Activated naive CD4-positive, alpha-beta T cell treated with anti-CD3 and anti-CD28 coated beads, Interleukin-2, amount 10 ng/mL, durations not matched to agents 7 days and 5 days (primary cell): ENCODE measurements at regions not wholly inside any gene's neighbourhood (a gene's known extent, or its start where the extent isn't known, plus 50 kb on each side); places are given as distances from the start of the nearest gene placed in this dataset.

ENCODE experiments used
- CTCF ChIA-PET: fragments of 350-600 bp; sonication (Branson Sonifier 250); formaldehyde crosslinking; loops from one replicate; lab custom pipeline; 2021; ENCODE audit warnings: antibody characterized with exemption; lab: Charles Lee
- DNase-seq: peaks from one replicate; pipeline ENCODE4 v3.0.0-alpha.2; 2020
- H3K27ac Mint-ChIP-seq: one replicate; pipeline ENCODE4 v1.8.0; 2021; ENCODE audit warnings: mild to moderate bottlenecking, moderate library complexity, mixed read lengths
- H3K27me3 Mint-ChIP-seq: one replicate; pipeline ENCODE4 v1.8.0; 2021; ENCODE audit warnings: mild to moderate bottlenecking, mixed read lengths
- H3K36me3 Mint-ChIP-seq: one replicate; pipeline ENCODE4 v1.8.0; 2021; ENCODE audit warnings: mixed read lengths
- H3K4me1 Mint-ChIP-seq: one replicate; pipeline ENCODE4 v1.8.0; 2021; ENCODE audit warnings: mixed read lengths
- H3K4me3 Mint-ChIP-seq: one replicate; pipeline ENCODE4 v1.8.0; 2021; ENCODE audit warnings: mild to moderate bottlenecking, moderate library complexity, mixed read lengths
- H3K9me3 Mint-ChIP-seq: one replicate; pipeline ENCODE4 v1.8.0; 2021; ENCODE audit warnings: mixed read lengths

DNA sequence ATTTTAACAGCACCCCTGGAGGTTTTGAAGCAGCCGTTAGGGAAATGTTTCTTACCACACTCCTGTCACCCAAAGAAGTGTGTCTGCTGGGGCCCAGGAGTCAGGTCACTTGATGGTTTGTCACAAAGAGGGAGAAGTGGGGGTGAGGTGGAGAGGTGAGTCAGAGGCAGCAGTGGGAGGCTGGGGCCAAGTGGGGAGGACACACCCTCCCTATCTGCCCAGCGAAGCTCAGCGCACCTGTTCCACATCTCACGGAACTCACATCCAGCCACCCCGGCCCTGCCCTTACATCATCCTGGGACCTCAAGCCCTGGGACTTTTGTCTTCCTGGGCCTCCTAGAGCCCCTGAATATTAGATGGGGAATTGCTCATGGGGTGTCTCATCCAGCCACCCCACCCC, 171.1 kb upstream of the SMIM23 start:
- Mint-ChIP-seq H3K27me3 (peaks cover 9% of the 10 kb centered on the region), H3K4me1 (no peaks in the 10 kb centered on the region), H3K36me3 (no peaks in the 10 kb centered on the region), H3K27ac (no peak overlapping the region), H3K4me3 (no peak overlapping the region), H3K9me3 (no peaks in the 10 kb centered on the region)
- DNase-seq = no peak
- CTCF ChIA-PET = no interaction called here

DNA sequence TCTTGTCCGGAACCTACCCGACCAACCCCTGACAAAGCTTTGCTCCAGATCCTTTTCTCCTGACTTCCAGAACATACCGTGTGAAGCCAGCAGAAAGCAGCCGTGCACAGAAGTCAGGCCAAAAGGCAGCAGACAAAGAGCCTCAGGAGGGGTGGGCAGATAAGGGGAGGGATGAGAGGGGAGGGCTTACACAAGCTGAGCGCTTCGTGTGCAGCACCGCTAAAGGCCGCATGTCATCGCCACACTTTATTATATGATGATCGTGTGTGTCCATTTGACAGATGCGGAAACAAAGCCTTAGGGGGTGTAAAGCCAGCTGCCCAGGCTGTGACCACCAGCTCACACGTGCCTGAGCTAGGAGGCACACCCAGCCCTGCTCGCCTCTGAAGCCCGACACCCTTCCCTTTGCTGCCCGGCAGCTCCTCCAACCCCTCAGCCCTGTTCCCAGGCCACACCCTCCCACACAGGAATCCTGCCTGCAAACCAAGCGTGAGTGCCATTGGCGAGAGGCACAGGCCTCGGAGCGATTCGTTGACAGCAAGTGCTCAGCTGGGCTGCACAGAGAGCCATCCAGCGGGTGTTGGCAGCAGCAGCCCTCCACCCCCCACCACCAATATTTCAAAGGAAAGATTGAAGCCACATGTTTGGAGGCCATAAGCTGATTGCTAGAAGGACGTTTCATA, 170.5 kb upstream of the SMIM23 start:
- CTCF ChIA-PET = no interaction called here
- Mint-ChIP-seq H3K4me3 (no peak overlapping the region), H3K9me3 (no peaks in the 10 kb centered on the region), H3K4me1 (no peaks in the 10 kb centered on the region), H3K36me3 (no peaks in the 10 kb centered on the region), H3K27ac (no peak overlapping the region), H3K27me3 (peaks cover 6% of the 10 kb centered on the region)
- no peak for DNase-seq

DNA sequence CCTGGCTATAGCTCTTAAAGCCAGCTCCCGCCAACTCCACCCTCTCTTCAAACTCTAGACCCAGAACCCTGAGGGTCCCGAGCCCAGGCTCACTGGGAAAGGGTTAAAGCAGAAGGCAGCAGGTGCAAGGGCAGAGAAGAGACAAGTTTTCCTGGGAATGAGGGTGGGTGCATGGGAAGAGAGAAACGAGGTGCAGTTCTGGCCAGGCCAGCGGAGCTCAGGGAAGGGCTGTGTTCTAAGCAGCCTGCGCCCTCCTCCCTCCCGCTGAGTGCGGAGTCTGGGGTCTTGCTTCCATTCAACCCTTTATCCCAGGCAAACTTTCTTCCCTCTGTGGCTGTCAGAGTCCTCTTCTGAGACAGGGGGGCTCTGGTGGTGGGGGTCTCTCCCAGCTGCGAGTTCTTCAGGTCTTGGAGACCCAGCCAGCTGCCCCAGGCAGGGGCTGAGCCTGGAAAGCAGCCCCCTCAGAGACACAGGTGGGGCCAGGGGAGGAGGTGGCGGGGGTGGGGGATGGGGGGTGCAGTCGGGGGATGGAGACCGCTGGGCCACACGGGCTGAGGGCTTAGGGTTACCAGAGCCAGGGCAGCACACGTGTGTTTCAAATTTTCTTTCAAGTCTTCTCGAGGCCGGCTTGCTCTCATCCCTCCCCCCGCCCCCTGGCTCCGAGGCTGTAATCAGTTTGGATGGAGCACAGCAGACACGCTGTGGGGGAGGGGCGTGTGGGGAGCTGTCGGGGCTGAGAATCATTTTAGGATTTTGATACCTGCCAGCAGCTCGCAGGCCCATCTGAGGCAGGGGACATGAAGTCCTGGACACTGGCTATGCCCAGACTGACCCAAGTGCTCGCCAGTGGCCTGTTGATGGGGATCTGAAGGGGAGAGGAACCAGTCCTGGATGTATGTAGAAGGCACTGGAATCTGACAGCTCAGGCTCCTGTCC, 169.6 kb upstream of the SMIM23 start:
- Mint-ChIP-seq H3K27me3 (peaks cover 4% of the 10 kb centered on the region), H3K27ac (no peak overlapping the region), H3K4me3 (no peak overlapping the region), H3K36me3 (no peaks in the 10 kb centered on the region), H3K4me1 (no peaks in the 10 kb centered on the region), H3K9me3 (no peaks in the 10 kb centered on the region)
- CTCF ChIA-PET = no interaction called here
- no peak for DNase-seq

DNA sequence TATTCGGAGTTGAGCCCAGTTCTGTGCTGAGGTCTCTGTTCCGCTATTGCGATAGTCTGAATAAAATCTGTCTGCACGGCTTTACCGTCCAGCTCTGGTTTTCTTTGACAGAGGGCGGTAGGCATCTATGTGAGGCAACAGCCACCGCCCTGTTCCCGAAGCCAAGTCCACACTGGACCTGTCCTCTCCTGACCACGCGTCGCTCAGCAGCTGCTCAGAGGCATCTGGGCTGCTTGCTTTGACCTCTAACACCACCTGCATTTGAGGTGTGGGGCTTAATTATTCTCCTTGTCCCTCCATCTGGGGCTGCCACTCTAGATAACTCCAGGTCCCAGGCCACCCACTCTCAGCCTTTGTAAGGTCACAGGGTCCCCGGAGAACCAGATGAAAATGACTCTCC, 168.4 kb upstream of the SMIM23 start:
- no peak overlapping the region for H3K4me3 Mint-ChIP-seq
- DNase-seq = no peak
- no peaks in the 10 kb centered on the region for H3K9me3 Mint-ChIP-seq
- H3K4me1 Mint-ChIP-seq = no peaks in the 10 kb centered on the region
- CTCF ChIA-PET = no interaction called here
- no peaks in the 10 kb centered on the region for H3K36me3 Mint-ChIP-seq
- H3K27ac Mint-ChIP-seq = no peak overlapping the region
- peaks cover 4% of the 10 kb centered on the region for H3K27me3 Mint-ChIP-seq

DNA sequence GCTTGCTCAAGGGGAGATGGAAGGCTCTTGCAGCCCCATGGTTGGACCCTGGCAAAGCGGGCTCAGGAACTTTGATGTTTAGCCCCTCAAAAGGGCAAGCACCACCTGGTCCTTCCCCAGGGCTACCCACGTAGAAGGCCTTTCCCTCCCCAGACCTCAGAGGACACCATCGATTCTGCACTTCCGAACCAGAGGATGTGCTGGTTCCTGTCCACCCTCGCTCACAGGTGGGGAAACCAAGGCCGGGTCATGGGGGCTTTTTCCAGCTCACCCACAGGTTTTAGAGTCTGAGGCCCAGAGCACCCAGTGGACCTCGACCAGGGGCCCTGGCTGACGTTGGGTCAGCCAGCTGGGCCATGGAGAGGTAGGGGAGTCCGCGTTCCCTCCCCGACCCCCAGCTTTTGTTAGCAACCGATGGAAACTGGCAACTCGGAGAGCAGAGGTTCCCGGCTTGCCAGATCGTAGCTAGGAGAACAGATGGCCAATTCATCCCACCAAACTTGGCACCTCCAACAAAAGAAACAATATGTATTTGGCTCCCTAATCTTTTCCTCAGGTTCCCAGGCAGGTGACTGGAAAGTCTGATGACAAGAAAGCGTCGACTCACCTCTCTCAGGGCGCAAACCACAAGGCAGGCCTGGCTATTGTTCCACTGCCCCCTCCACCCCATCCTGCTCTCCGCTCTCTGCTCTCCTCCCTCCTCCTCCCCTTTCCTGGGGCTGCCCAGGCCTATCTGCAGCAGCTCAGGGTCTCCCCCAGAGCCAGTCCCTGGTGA, 167.6 kb upstream of the SMIM23 start:
- no peaks in the 10 kb centered on the region for H3K4me1 Mint-ChIP-seq

DNA sequence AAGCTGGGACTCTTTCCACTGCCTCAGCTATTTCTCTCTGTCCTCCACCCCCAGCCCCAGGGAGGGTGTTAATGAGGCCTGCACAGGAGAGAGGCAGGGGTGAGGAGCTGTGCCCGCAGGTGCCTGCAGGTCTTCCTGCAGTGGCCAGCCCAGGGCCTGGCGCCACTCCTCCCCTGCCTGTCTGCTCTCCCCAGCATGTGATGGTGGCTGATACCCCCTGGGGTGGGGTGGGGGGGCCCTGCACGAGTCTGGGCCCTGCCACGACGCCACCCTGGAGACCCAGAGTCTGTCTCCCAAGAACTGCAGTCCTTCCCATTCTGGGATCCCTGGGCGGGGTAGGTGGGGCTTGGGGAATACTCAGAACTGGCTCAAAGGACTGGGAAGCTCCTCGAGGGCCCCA, 166.4 kb upstream of the SMIM23 start:
- Mint-ChIP-seq H3K27ac (no peak overlapping the region), H3K9me3 (no peaks in the 10 kb centered on the region), H3K4me1 (no peaks in the 10 kb centered on the region), H3K27me3 (peaks cover 3% of the 10 kb centered on the region), H3K36me3 (no peaks in the 10 kb centered on the region), H3K4me3 (no peak overlapping the region)
- DNase-seq = no peak
- CTCF ChIA-PET = no interaction called here

More for the DNA sequence above, 167.6 kb upstream of the SMIM23 start:
- CTCF ChIA-PET = interaction anchor here (0.5 kb wide), 1 partner anchor 311 kb away, joined by 3 read pairs; no protein-coding TSS in a partner anchor
- H3K36me3 Mint-ChIP-seq = no peaks in the 10 kb centered on the region
- H3K27ac Mint-ChIP-seq = no peak overlapping the region
- peaks cover 1% of the 10 kb centered on the region for H3K27me3 Mint-ChIP-seq
- DNase-seq = no peak
- no peaks in the 10 kb centered on the region for H3K9me3 Mint-ChIP-seq
- no peak overlapping the region for H3K4me3 Mint-ChIP-seq

DNA sequence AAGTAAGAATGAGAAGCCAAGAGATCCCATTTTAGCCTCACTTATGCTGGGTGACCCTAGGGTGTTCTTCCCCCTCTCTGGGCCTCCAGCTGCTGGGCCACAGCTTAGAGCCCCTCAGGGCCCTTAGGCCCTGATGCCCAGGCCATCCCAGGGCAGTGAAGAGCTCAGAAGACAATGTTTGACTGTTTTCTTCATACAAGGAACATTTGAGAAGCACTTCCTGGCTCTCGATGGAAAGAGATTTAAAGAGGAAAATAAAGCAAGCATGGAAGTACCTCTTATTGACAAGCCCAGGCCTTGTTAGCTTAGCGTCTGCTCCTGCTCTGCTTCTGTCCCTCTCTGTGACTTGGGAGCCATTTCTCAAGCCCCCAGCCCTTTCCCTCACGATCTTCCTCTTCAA, 165.9 kb upstream of the SMIM23 start:
- Mint-ChIP-seq H3K27me3 (peaks cover 3% of the 10 kb centered on the region), H3K36me3 (no peaks in the 10 kb centered on the region), H3K4me3 (no peak overlapping the region), H3K9me3 (no peaks in the 10 kb centered on the region), H3K4me1 (no peaks in the 10 kb centered on the region), H3K27ac (no peak overlapping the region)
- CTCF ChIA-PET = no interaction called here
- DNase-seq = no peak

DNA sequence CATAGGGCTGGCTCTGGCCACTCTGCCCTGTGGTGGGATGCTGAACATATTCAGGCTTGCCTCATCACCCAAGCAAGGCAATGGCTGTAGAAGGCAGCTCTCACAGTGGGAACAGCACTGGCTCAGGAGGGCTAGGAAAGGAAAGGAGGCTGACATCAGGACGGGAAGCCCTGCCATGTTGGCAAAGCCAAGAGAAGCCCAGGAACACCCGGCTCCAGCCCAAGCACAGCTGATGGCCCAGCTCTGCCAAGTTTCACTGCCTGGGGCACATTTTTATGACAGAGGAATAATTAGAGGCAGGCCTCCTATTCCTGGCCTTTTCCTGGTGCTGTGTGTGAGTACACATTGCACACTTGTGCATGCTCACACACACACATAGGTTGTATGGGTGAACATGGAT, 163.6 kb upstream of the SMIM23 start:
- CTCF ChIA-PET = interaction anchor here (1.2 kb wide), 1 partner anchor 9 kb away, joined by 3 read pairs; no protein-coding TSS in a partner anchor
- H3K27ac Mint-ChIP-seq = no peak overlapping the region
- no peaks in the 10 kb centered on the region for H3K9me3 Mint-ChIP-seq
- peaks cover 9% of the 10 kb centered on the region for H3K27me3 Mint-ChIP-seq
- no peaks in the 10 kb centered on the region for H3K4me1 Mint-ChIP-seq
- no peaks in the 10 kb centered on the region for H3K36me3 Mint-ChIP-seq
- DNase-seq = no peak
- no peak overlapping the region for H3K4me3 Mint-ChIP-seq

DNA sequence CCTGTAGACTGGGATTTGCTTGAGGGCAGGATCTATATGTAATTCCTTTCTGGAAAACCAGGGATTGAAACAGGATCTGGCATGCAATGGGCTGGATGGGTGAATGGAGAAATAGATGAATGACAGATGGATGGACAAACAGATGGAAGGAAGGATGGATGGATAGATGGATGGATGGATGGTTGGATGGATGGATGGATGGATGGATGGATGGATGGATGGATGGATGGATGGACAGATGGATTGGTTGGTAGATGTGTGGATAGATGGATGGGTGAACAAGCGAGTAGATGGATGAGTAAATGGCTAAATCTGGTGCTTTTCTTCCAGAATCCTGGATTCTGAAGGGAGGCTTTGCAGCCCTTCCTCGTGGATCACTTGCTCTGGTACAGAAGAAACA, 162.5 kb upstream of the SMIM23 start:
- H3K9me3 Mint-ChIP-seq = no peaks in the 10 kb centered on the region
- H3K4me1 Mint-ChIP-seq = no peaks in the 10 kb centered on the region
- no peak for DNase-seq
- H3K27ac Mint-ChIP-seq = no peak overlapping the region
- CTCF ChIA-PET = no interaction called here
- H3K4me3 Mint-ChIP-seq = no peak overlapping the region
- peaks cover 9% of the 10 kb centered on the region for H3K27me3 Mint-ChIP-seq
- no peaks in the 10 kb centered on the region for H3K36me3 Mint-ChIP-seq

DNA sequence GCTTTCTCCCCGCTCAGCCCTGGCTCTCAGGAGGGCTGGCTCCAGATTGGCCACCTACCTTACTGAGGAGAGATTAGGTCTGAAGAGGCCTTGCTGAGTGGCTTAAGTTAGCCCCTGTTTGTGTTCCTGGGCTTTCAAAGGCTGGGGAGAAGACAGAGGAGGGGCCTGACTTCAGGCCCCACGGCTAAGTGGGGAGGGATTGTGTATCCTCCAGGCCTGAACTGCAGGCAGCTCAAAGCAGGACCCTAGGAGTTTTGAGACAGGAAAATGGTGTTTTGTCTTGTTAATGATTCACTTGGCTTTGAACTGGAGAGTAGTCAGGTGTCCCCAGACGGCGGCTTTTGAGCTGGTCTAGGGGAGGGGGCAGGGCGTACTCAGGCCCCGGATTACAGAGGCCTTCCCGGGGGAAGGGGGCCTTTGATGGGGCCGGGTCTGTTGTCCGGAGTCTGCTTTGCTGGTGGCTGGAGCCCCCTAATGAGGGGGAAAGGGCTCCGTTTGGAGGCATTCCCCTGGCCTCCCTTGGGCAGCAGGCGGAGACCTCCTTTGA, 162.0 kb upstream of the SMIM23 start:
- H3K4me1 Mint-ChIP-seq = no peaks in the 10 kb centered on the region
- CTCF ChIA-PET = no interaction called here
- no peaks in the 10 kb centered on the region for H3K9me3 Mint-ChIP-seq
- no peak for DNase-seq
- no peak overlapping the region for H3K27ac Mint-ChIP-seq
- no peak overlapping the region for H3K4me3 Mint-ChIP-seq
- H3K36me3 Mint-ChIP-seq = no peaks in the 10 kb centered on the region
- peaks cover 13% of the 10 kb centered on the region for H3K27me3 Mint-ChIP-seq

DNA sequence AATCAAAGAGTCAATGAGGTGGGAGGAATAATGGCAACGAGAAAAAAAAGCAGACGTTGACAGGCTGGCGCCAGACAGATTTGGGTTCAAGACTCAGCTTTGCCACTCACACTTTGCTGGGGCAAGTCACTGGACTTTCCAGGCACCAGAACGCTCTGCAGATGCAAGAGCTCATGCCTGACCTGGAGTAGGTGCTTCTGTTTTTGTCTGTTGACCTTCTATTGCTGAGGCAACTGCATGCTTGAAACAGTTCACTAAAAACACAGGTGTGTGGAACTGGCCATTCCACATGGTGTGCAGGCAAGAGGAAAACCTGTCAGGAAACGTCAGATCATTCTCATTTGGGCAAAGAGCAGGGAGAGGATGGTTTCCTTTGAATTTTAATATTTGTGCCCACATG, 161.2 kb upstream of the SMIM23 start:
- CTCF ChIA-PET = no interaction called here
- H3K27me3 Mint-ChIP-seq = peaks cover 21% of the 10 kb centered on the region
- no peak for DNase-seq
- H3K36me3 Mint-ChIP-seq = no peaks in the 10 kb centered on the region
- H3K4me3 Mint-ChIP-seq = no peak overlapping the region
- H3K27ac Mint-ChIP-seq = no peak overlapping the region
- no peaks in the 10 kb centered on the region for H3K4me1 Mint-ChIP-seq
- no peaks in the 10 kb centered on the region for H3K9me3 Mint-ChIP-seq

DNA sequence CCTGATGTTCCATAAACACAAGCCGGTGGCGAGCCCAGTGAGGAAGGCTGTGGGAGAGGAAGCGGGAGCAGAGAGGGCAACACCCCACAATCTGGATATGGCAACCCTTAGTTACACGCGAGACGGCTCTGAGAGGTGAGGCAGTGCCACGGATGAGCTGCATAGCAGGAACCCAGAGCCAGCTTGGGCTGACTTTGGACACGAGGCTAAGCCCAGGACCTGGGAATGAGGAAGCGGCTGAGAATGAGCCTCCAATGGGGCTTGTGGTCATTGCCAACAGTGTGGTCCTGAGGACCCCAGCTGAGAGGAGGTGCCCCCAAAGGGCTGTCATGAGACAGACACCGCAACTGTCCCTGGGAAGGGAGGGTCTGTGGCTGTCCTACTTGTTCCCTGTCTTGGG, 160.0 kb upstream of the SMIM23 start:
- no peaks in the 10 kb centered on the region for H3K4me1 Mint-ChIP-seq
- DNase-seq = no peak
- CTCF ChIA-PET = no interaction called here
- H3K4me3 Mint-ChIP-seq = no peak overlapping the region
- H3K27me3 Mint-ChIP-seq = peaks cover 31% of the 10 kb centered on the region
- H3K9me3 Mint-ChIP-seq = no peaks in the 10 kb centered on the region
- no peaks in the 10 kb centered on the region for H3K36me3 Mint-ChIP-seq
- no peak overlapping the region for H3K27ac Mint-ChIP-seq

DNA sequence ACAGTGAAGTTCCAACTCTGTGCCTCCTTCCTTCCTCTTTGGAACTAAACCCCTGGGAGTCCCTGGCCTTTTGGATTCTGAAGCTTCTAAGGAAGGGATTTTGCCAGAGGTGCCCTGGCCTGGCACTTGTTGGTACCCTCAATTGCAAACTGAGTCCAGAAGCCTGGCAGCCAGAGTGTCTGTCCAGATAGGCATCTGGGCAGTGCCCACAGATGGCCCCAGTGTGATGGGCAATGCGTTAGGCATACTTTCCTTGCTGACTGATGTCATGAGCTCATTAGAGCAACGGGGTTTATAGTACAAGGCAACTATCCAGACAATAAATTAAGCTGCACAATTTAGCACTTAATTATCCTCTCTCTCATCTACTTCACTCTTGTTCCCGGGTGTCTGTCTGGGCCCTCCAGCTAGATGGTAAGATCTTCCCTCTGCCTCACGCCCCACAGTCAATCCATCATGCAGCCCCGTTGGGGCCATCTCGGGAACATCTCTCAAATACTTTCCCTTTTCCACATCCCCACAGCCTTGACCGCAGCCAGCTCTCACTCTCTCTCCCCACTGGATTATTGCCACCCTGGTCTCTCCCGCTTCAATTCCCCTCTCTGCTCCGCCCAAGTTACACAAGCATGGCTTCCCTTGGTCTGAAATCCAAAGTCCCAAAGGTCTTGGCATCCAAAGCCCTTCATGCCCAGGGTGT, 157.5 kb upstream of the SMIM23 start:
- no peaks in the 10 kb centered on the region for H3K36me3 Mint-ChIP-seq
- peaks cover 40% of the 10 kb centered on the region for H3K27me3 Mint-ChIP-seq
- DNase-seq = no peak
- no peak overlapping the region for H3K27ac Mint-ChIP-seq
- H3K4me1 Mint-ChIP-seq = no peaks in the 10 kb centered on the region
- no peaks in the 10 kb centered on the region for H3K9me3 Mint-ChIP-seq
- CTCF ChIA-PET = interaction anchor here (0.8 kb wide), 1 partner anchor 22 kb away, joined by 3 read pairs; no protein-coding TSS in a partner anchor
- no peak overlapping the region for H3K4me3 Mint-ChIP-seq
